OCI-LY7 (cell line): ENCODE measurements at regions not wholly inside any gene's neighbourhood (a gene's known extent, or its start where the extent isn't known, plus 50 kb on each side); places are given as distances from the start of the nearest gene placed in this dataset.

Experiments used
- BruUV-seq: library from RNA; stranded (reverse); fragments of 400-500 nt; replicated peaks from 2 replicates; lab custom pipeline; 2021; lab: Mats Ljungman, UMichigan
- CTCF ChIA-PET: fragments of 300-600 bp; sonication (Branson Sonifier 250); formaldehyde crosslinking; loops from one replicate; lab custom pipeline; 2022; ENCODE audit warnings: antibody characterized with exemption; ENCODE audit not compliant: unreplicated experiment; lab: Charles Lee
- POLR2A ChIA-PET: fragments of 300-600 bp; sonication (Branson Sonifier 250); formaldehyde crosslinking; loops from one replicate; lab custom pipeline; 2022; ENCODE audit warnings: antibody characterized with exemption; lab: Charles Lee
- DNase-seq: peaks from one replicate; pipeline ENCODE4 v3.0.0-alpha.2; 2015; ENCODE audit warnings: low spot score
- H2AFZ ChIP-seq: fragments of 200-600 bp; sonication (generic), shearing (Covaris generic); 2 replicates; pipeline ENCODE4 v1.6.1; 2014; ENCODE audit warnings: mild to moderate bottlenecking, antibody characterized with exemption, low read length, moderate library complexity
- H3K27ac ChIP-seq: fragments of 200-600 bp; sonication (generic); 2 replicates; pipeline ENCODE4 v1.5.1; 2014; ENCODE audit warnings: mixed run types, low read depth, mild to moderate bottlenecking, moderate library complexity, low read length, inconsistent platforms; ENCODE audit not compliant: poor library complexity, severe bottlenecking
- H3K36me3 ChIP-seq: fragments of 200-600 bp; sonication (generic); 2 replicates; pipeline ENCODE4 v1.6.1; 2014; ENCODE audit warnings: mild to moderate bottlenecking, antibody characterized with exemption, low read length, moderate library complexity, mixed read lengths; ENCODE audit not compliant: insufficient read depth
- H3K4me1 ChIP-seq: fragments of 200-600 bp; sonication (generic); 2 replicates; pipeline ENCODE4 v1.5.1; 2014; ENCODE audit warnings: mild to moderate bottlenecking, low read length; ENCODE audit not compliant: insufficient read depth, poor library complexity, severe bottlenecking
- H3K4me2 ChIP-seq: fragments of 200-600 bp; sonication (generic); 2 replicates; pipeline ENCODE4 v1.6.1; 2014; ENCODE audit warnings: mild to moderate bottlenecking, low read length
- H3K4me3 ChIP-seq: fragments of 200-600 bp; sonication (generic); 2 replicates; pipeline ENCODE4 v1.5.1; 2014; ENCODE audit warnings: mild to moderate bottlenecking, low read depth, low read length; ENCODE audit not compliant: poor library complexity, severe bottlenecking
- H3K79me2 ChIP-seq: fragments of 200-600 bp; sonication (generic); 2 replicates; pipeline ENCODE4 v1.6.1; 2016; ENCODE audit warnings: low read depth, mild to moderate bottlenecking, low read length, moderate library complexity, mixed read lengths; ENCODE audit not compliant: insufficient read depth
- H3K9me2 ChIP-seq: fragments of 200-600 bp; sonication (generic); 2 replicates; pipeline ENCODE4 v1.6.1; 2016; ENCODE audit warnings: mild to moderate bottlenecking, low read length, mixed read lengths; ENCODE audit not compliant: insufficient read depth
- H3K9me3 ChIP-seq: fragments of 200-600 bp; sonication (generic); 2 replicates; pipeline ENCODE4 v1.6.1; 2014; ENCODE audit warnings: mild to moderate bottlenecking, mixed run types, low read length, mixed read lengths
- H4K20me1 ChIP-seq: fragments of 200-600 bp; sonication (generic); 2 replicates; pipeline ENCODE4 v1.6.1; 2014; ENCODE audit warnings: mild to moderate bottlenecking, antibody characterized with exemption, low read length, moderate library complexity, mixed read lengths; ENCODE audit not compliant: insufficient read depth
- CTCF ChIP-seq: fragments of 200-600 bp; sonication (generic); conservative IDR thresholded peaks from 2 replicates; pipeline ENCODE4 v1.5.1; 2014; ENCODE audit warnings: mild to moderate bottlenecking, antibody characterized with exemption, low read length, moderate library complexity, mixed read lengths
- EZH2phosphoT487 ChIP-seq: fragments of 200-600 bp; sonication (generic); IDR thresholded peaks from 2 replicates; pipeline ENCODE4 v1.6.1; 2018; ENCODE audit warnings: low read depth, borderline replicate concordance, mild to moderate bottlenecking, mixed run types, antibody characterized with exemption, low read length, moderate library complexity, mixed read lengths
- intact Hi-C: fragments of 100-400 bp; cut with micrococcal nuclease; formaldehyde crosslinking; loops from one replicate; pipeline ENCODE4 v1.10.0; 2022; ENCODE audit not compliant: unreplicated experiment

GRCh38 chr11:56911312-56911711, 77.4 kb upstream of the OR5AK2 start:
- no peak for TF ChIP-seq EZH2phosphoT487
- no peak for TF ChIP-seq CTCF
- H3K9me3 ChIP-seq: no peaks in the 10 kb centered on the region
- no peaks in the 10 kb centered on the region for H3K79me2 ChIP-seq
- H3K36me3 ChIP-seq: no peaks in the 10 kb centered on the region
- ChIA-PET CTCF (no interaction called here), POLR2A (no interaction called here)
- H3K9me2 ChIP-seq: no peaks in the 10 kb centered on the region
- H3K27ac ChIP-seq: no peak overlapping the region
- no peaks in the 10 kb centered on the region for H4K20me1 ChIP-seq
- no peak overlapping the region for H2AFZ ChIP-seq
- BruUV-seq: no TSS peak
- no peaks in the 10 kb centered on the region for H3K4me1 ChIP-seq
- H3K4me3 ChIP-seq: no peak overlapping the region
- intact Hi-C loops: no loop called here
- H3K4me2 ChIP-seq: no peak overlapping the region
- no peak for DNase-seq

DNA sequence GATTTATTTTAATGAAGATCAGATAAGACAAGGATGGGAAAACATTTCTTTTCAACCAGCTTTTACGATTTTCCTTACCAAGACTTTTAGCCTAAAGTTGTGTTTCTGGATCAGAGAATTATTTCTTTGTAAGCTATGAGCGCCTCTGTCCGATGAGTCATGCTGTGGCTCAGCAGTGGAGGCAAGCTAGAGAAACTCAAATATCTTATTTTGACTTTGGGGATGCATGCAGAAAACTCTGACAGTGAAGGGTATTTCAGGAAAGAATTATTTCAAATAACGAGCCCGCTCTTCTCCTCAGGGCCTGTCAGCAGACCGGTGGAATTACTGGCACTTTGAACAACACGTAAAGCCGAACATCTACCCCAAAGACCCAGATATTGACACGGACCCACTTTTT, 77.9 kb upstream of the OR5AK2 start:
- Histone ChIP-seq H3K27ac (no peak overlapping the region), H4K20me1 (no peaks in the 10 kb centered on the region), H3K9me2 (no peaks in the 10 kb centered on the region), H2AFZ (no peak overlapping the region), H3K4me3 (no peak overlapping the region), H3K79me2 (no peaks in the 10 kb centered on the region), H3K4me2 (no peak overlapping the region), H3K36me3 (no peaks in the 10 kb centered on the region), H3K4me1 (no peaks in the 10 kb centered on the region), H3K9me3 (no peaks in the 10 kb centered on the region)
- ChIA-PET POLR2A (interaction anchor here (0.7 kb wide), 1 partner anchor 22 kb away, joined by 4 read pairs; no protein-coding TSS in a partner anchor), CTCF (no interaction called here)
- intact Hi-C loops: no loop called here
- BruUV-seq: no TSS peak
- no peak for TF ChIP-seq EZH2phosphoT487
- no peak for DNase-seq

DNA sequence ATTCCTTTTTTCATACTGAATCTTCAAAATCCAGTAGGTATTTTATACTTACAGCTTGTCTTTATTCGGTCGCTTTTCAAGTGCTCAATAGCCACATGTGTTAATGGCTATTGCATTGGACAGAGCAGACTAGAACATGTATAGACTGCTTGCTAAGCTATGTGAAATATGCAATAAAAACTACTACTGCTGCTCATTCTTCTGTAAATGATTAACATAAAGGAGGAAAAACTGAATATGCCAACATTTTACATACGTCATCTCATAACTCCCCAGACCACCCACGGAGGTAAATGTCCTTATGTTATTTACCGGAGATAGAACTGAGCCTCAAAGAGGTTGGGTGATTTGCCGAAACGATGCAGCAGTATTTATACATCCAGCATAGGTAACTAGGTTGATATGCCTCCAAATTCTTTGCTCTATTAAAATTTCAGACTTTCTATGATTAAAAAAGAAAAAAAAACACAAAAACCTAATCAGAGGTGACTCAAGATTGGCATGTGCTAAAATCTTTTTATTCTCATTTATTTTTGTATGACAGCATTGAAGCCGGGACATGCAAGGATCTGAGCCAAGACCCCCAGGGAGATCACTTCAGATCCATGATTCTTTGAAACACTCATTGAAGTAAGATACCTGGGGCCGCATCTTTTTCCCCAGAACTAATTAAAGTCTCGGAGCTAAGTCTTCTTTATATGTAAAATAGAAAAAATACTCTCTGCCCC, 78.5 kb upstream of the OR5AK2 start:
- Histone ChIP-seq H3K9me2 (no peaks in the 10 kb centered on the region), H3K4me2 (no peak overlapping the region), H3K9me3 (no peaks in the 10 kb centered on the region), H4K20me1 (no peaks in the 10 kb centered on the region), H3K79me2 (no peaks in the 10 kb centered on the region), H2AFZ (no peak overlapping the region), H3K4me1 (no peaks in the 10 kb centered on the region), H3K4me3 (no peak overlapping the region), H3K36me3 (no peaks in the 10 kb centered on the region), H3K27ac (no peak overlapping the region)
- TF ChIP-seq EZH2phosphoT487: no peak
- TF ChIP-seq CTCF: no peak
- intact Hi-C loops: no loop called here
- no TSS peak for BruUV-seq
- ChIA-PET POLR2A (interaction anchor here (0.7 kb wide), 1 partner anchor 22 kb away, joined by 4 read pairs; no protein-coding TSS in a partner anchor), CTCF (no interaction called here)
- no peak for DNase-seq
